ENCODE measurements at regions not wholly inside any gene's neighbourhood (a gene's known extent, or its start where the extent isn't known, plus 50 kb on each side); places are given as distances from the start of the nearest gene placed in this dataset.
A peak's percentile ranks its signal among the peaks of the same experiment; 100 is the strongest.
"Not testable (repeated sequence)": the region's sequence is repeated elsewhere in the genome, so short reads cannot be mapped to it uniquely, and the experiment has no call there.

DNA sequence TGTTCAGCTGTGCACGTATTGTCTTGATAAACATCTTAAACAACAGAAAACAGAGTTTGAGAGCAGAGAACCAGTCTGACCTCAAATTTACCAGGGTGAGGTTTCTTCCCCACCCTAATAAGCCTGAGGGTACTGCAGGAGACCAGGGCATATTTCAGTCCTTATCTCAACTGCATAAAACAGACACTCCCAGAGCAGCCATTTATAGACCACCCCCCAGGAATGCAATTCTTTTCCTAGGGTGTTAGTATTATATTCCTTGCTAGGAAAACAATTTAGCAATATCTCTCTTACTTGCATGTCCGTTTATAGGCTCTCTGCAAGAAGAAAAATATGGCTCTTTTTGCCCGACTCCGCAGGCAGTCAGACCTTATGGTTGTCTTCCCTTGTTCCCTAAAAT lies 747.2 kb downstream of the TTLL7 start:
- DNase-seq (ENCODE audit: low read depth, low spot score); H3K9me3 ChIP-seq (replicated peaks; ENCODE audit: control insufficient read depth, insufficient read depth, low read length); BruUV-seq (replicated peaks); H3K9ac ChIP-seq (ENCODE audit: control insufficient read depth, insufficient read depth, low read length); H3K4me2 ChIP-seq (ENCODE audit: control insufficient read depth, insufficient read depth); FAIRE-seq; H3K4me1 ChIP-seq (ENCODE audit: control insufficient read depth, insufficient read depth, low read length); H3K36me3 ChIP-seq (ENCODE audit: control insufficient read depth in 2 of 2, insufficient read depth in 2 of 2, low read length in 1 of 2); H3K4me3 ChIP-seq; in situ Hi-C loops (cut with MboI); CTCF ChIA-PET; SMC1A ChIA-PET (ENCODE audit: uncharacterized antibody, unreplicated experiment); H4K20me1 ChIP-seq (ENCODE audit: control insufficient read depth, insufficient read depth); H3K27me3 ChIP-seq (replicated peaks in 1 of 2; ENCODE audit: control insufficient read depth in 2 of 2, insufficient read depth in 2 of 2, low read length in 1 of 2); H3K27ac ChIP-seq (ENCODE audit: control insufficient read depth, insufficient read depth); ATAC-seq; POLR2A ChIA-PET; intact Hi-C loops (cut with micrococcal nuclease; ENCODE audit: unreplicated experiment); H2AFZ ChIP-seq (ENCODE audit: control insufficient read depth, low read depth, low read length); H3K79me2 ChIP-seq (ENCODE audit: control insufficient read depth, insufficient read depth, low read length); RAD21 ChIA-PET (ENCODE audit: unreplicated experiment): not testable (repeated sequence)
- WGBS (ENCODE audit: insufficient coverage, insufficient replicate concordance, low lambda C conversion rate, missing lambda C conversion rate): 61% methylated on average over 4 of the region's 4 CpGs

DNA sequence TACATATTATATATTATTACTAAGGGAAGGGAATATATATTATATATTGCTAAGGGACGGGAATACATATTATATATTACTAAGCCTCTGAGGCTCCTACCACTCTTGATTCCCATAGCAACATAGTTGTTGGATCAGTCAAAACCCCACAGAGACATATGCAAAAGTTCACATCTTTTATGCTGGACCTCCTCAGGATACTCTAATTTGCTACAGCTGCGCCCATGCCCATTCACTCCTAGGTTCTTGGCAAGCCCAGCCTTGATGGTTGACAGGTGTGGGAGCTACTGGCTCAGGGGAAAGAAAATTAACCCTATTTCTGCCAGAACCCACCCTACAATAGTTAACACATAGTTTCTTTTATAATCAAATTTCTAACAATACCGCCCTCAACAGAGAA lies 752.2 kb downstream of the TTLL7 start:
- intact Hi-C loops (cut with micrococcal nuclease; ENCODE audit: unreplicated experiment); H3K4me2 ChIP-seq (ENCODE audit: control insufficient read depth, insufficient read depth); H4K20me1 ChIP-seq (ENCODE audit: control insufficient read depth, insufficient read depth); H3K4me1 ChIP-seq (ENCODE audit: control insufficient read depth, insufficient read depth, low read length); H3K4me3 ChIP-seq; BruUV-seq (replicated peaks); H3K9ac ChIP-seq (ENCODE audit: control insufficient read depth, insufficient read depth, low read length); CTCF ChIA-PET; H2AFZ ChIP-seq (ENCODE audit: control insufficient read depth, low read depth, low read length); RAD21 ChIA-PET (ENCODE audit: unreplicated experiment); H3K27ac ChIP-seq (ENCODE audit: control insufficient read depth, insufficient read depth); ATAC-seq; SMC1A ChIA-PET (ENCODE audit: uncharacterized antibody, unreplicated experiment); H3K36me3 ChIP-seq (ENCODE audit: control insufficient read depth in 2 of 2, insufficient read depth in 2 of 2, low read length in 1 of 2); in situ Hi-C loops (cut with MboI); DNase-seq (ENCODE audit: low read depth, low spot score); H3K27me3 ChIP-seq (replicated peaks in 1 of 2; ENCODE audit: control insufficient read depth in 2 of 2, insufficient read depth in 2 of 2, low read length in 1 of 2); H3K9me3 ChIP-seq (replicated peaks; ENCODE audit: control insufficient read depth, insufficient read depth, low read length); H3K79me2 ChIP-seq (ENCODE audit: control insufficient read depth, insufficient read depth, low read length); FAIRE-seq; POLR2A ChIA-PET: not testable (repeated sequence)
- WGBS (ENCODE audit: insufficient coverage, insufficient replicate concordance, low lambda C conversion rate, missing lambda C conversion rate): 31% methylated on average over 3 of the region's 3 CpGs

DNA sequence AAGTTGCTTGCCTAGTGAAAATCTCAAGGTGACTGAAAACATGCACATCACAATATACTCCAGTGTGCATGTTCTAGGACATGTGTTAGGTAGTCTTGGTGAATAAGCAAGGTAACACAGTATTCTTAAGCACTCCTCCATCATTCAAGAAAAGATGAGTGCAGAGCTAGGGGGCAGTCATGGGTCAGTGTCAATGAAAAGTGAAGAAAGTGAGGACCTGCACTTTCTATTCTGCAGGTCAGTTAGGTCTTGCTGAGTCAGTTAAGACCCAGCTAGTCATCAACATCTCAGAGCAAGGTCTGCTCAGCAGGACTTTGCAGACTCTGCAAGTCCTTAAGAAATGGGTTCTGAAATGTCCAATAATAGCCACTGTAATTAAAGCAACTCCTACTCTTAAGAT lies 754.1 kb downstream of the TTLL7 start:
- H3K79me2 ChIP-seq (ENCODE audit: control insufficient read depth, insufficient read depth, low read length); H3K9me3 ChIP-seq (replicated peaks; ENCODE audit: control insufficient read depth, insufficient read depth, low read length); FAIRE-seq; BruUV-seq (replicated peaks); H3K4me1 ChIP-seq (ENCODE audit: control insufficient read depth, insufficient read depth, low read length); POLR2A ChIA-PET; H3K9ac ChIP-seq (ENCODE audit: control insufficient read depth, insufficient read depth, low read length); H3K27me3 ChIP-seq (replicated peaks in 1 of 2; ENCODE audit: control insufficient read depth in 2 of 2, insufficient read depth in 2 of 2, low read length in 1 of 2); RAD21 ChIA-PET (ENCODE audit: unreplicated experiment); H3K36me3 ChIP-seq (ENCODE audit: control insufficient read depth in 2 of 2, insufficient read depth in 2 of 2, low read length in 1 of 2); in situ Hi-C loops (cut with MboI); DNase-seq (ENCODE audit: low read depth, low spot score); CTCF ChIA-PET; H4K20me1 ChIP-seq (ENCODE audit: control insufficient read depth, insufficient read depth); H3K4me3 ChIP-seq; intact Hi-C loops (cut with micrococcal nuclease; ENCODE audit: unreplicated experiment); H3K4me2 ChIP-seq (ENCODE audit: control insufficient read depth, insufficient read depth); H3K27ac ChIP-seq (ENCODE audit: control insufficient read depth, insufficient read depth); SMC1A ChIA-PET (ENCODE audit: uncharacterized antibody, unreplicated experiment); H2AFZ ChIP-seq (ENCODE audit: control insufficient read depth, low read depth, low read length): not testable (repeated sequence)
- peak; percentile 47 for ATAC-seq

DNA sequence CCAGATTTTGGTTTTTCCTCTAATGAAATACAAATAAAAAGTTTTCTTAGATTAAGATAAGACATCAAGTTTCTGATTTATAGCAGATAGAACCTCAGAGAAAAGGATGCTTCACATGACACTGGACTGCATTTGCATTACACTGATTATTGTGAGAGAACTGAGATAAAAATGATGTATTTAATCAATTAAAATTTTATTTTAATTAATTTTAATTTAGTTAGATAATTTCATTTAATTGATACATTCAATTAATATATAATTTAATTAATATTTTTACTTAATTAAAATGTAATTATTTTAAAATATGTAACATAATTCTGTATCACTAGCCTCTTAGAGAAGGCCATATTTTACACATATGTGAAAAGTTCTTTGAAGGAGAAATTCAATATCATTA lies 759.4 kb downstream of the TTLL7 start:
- POLR2A ChIA-PET, FAIRE-seq: not testable (repeated sequence)

More for the DNA sequence above, 759.4 kb downstream of the TTLL7 start:
- CTCF ChIA-PET; intact Hi-C loops (cut with micrococcal nuclease; ENCODE audit: unreplicated experiment); H3K9me3 ChIP-seq (replicated peaks; ENCODE audit: control insufficient read depth, insufficient read depth, low read length); H4K20me1 ChIP-seq (ENCODE audit: control insufficient read depth, insufficient read depth); DNase-seq (ENCODE audit: low read depth, low spot score); RAD21 ChIA-PET (ENCODE audit: unreplicated experiment); ATAC-seq; H3K4me2 ChIP-seq (ENCODE audit: control insufficient read depth, insufficient read depth); H3K36me3 ChIP-seq (ENCODE audit: control insufficient read depth in 2 of 2, insufficient read depth in 2 of 2, low read length in 1 of 2); H3K27ac ChIP-seq (ENCODE audit: control insufficient read depth, insufficient read depth); H3K4me1 ChIP-seq (ENCODE audit: control insufficient read depth, insufficient read depth, low read length); H3K27me3 ChIP-seq (replicated peaks in 1 of 2; ENCODE audit: control insufficient read depth in 2 of 2, insufficient read depth in 2 of 2, low read length in 1 of 2); SMC1A ChIA-PET (ENCODE audit: uncharacterized antibody, unreplicated experiment); in situ Hi-C loops (cut with MboI); H3K4me3 ChIP-seq; H2AFZ ChIP-seq (ENCODE audit: control insufficient read depth, low read depth, low read length); H3K79me2 ChIP-seq (ENCODE audit: control insufficient read depth, insufficient read depth, low read length); BruUV-seq (replicated peaks); H3K9ac ChIP-seq (ENCODE audit: control insufficient read depth, insufficient read depth, low read length): not testable (repeated sequence)
